ENCODE measurements at regions not wholly inside any gene's neighbourhood (a gene's known extent, or its start where the extent isn't known, plus 50 kb on each side); places are given as distances from the start of the nearest gene placed in this dataset.

GRCh38 chr15:34699968-34700640, 54.7 kb downstream of the GJD2 start:
- TF ChIP-seq CTCF (conservative IDR thresholded peaks at IDR 0.05) (no peak), EZH2 (IDR thresholded peaks at IDR 0.05; ENCODE audit: low read depth) (no peak)

All from PC-9 (cell line).